ENCODE measurements at regions not wholly inside any gene's neighbourhood (a gene's known extent, or its start where the extent isn't known, plus 50 kb on each side); places are given as distances from the start of the nearest gene placed in this dataset.

- no peak for DNase-seq
Measured at GRCh38 chr5:105836887-105837286, 1833.8 kb downstream of the EFNA5 start.

GRCh38 chr5:105836268-105836667, 1834.5 kb downstream of the EFNA5 start:
- no peak for DNase-seq

GRCh38 chr5:105828821-105829220, 1841.9 kb downstream of the EFNA5 start:
- no peak for DNase-seq

- DNase-seq, result no peak
Measured at GRCh38 chr5:105821800-105822199, 1848.9 kb downstream of the EFNA5 start.

- no peak for DNase-seq
Measured at GRCh38 chr5:105817914-105818313, 1852.8 kb downstream of the EFNA5 start.

- DNase-seq, result no peak
Measured at GRCh38 chr5:105817416-105817815, 1853.3 kb downstream of the EFNA5 start.

- DNase-seq, result no peak
Measured at GRCh38 chr5:105816961-105817360, 1853.8 kb downstream of the EFNA5 start.

GRCh38 chr5:105812304-105812703, 1858.4 kb downstream of the EFNA5 start:
- DNase-seq, result no peak

GRCh38 chr5:105807951-105808350, 1862.8 kb downstream of the EFNA5 start:
- DNase-seq, result no peak

GRCh38 chr5:105807290-105807689, 1863.4 kb downstream of the EFNA5 start:
- DNase-seq, result no peak

- DNase-seq, result no peak
Measured at GRCh38 chr5:105806596-105806995, 1864.1 kb downstream of the EFNA5 start.

GRCh38 chr5:105803431-105803830, 1867.3 kb downstream of the EFNA5 start:
- no peak for DNase-seq

GRCh38 chr5:105794578-105794977, 1876.2 kb downstream of the EFNA5 start:
- no peak for DNase-seq

GRCh38 chr5:105789246-105789645, 1881.5 kb downstream of the EFNA5 start:
- no peak for DNase-seq

GRCh38 chr5:105783811-105784210, 1886.9 kb downstream of the EFNA5 start:
- no peak for DNase-seq

- no peak for DNase-seq
Measured at GRCh38 chr5:105782501-105782900, 1888.2 kb downstream of the EFNA5 start.

- no peak for DNase-seq
Measured at GRCh38 chr5:105773241-105773640, 1897.5 kb downstream of the EFNA5 start.

GRCh38 chr5:105767267-105767666, 1903.5 kb downstream of the EFNA5 start:
- DNase-seq, result no peak

GRCh38 chr5:105762728-105763127, 1908.0 kb downstream of the EFNA5 start:
- no peak for DNase-seq

- DNase-seq, result no peak
Measured at GRCh38 chr5:105754056-105754455, 1916.7 kb downstream of the EFNA5 start.

- no peak for DNase-seq
Measured at GRCh38 chr5:105752801-105753200, 1917.9 kb downstream of the EFNA5 start.

GRCh38 chr5:105751908-105752307, 1918.8 kb downstream of the EFNA5 start:
- no peak for DNase-seq

GRCh38 chr5:105745111-105745510, 1925.6 kb downstream of the EFNA5 start:
- no peak for DNase-seq

- no peak for DNase-seq
Measured at GRCh38 chr5:105740242-105740641, 1930.5 kb downstream of the EFNA5 start.

- no peak for DNase-seq
Measured at GRCh38 chr5:105739732-105740131, 1931.0 kb downstream of the EFNA5 start.

- no peak for DNase-seq
Measured at GRCh38 chr5:105735704-105736103, 1935.0 kb downstream of the EFNA5 start.
